H1 (cell line): ENCODE measurements at regions not wholly inside any gene's neighbourhood (a gene's known extent, or its start where the extent isn't known, plus 50 kb on each side); places are given as distances from the start of the nearest gene placed in this dataset.

Experiments used
- CTCF ChIA-PET: fragments of 300-600 bp; sonication (Branson Sonifier 250); formaldehyde crosslinking; loops from one replicate; lab custom pipeline; 2021; ENCODE audit not compliant: partially characterized antibody; lab: Charles Lee
- POLR2A ChIA-PET: fragments of 300-600 bp; sonication (Branson Sonifier 250); formaldehyde crosslinking; loops from one replicate; lab custom pipeline; 2021; ENCODE audit warnings: inconsistent platforms; ENCODE audit not compliant: partially characterized antibody; lab: Charles Lee
- DNase-seq, 2 experiments: peaks; one replicate each; pipeline versions ENCODE4 v3.0.0 to v3.0.0-alpha.2; 2010 to 2022; ENCODE audit warnings: low spot score in 2 of 2, low read depth in 1 of 2, mixed read lengths in 1 of 2
- FAIRE-seq: peaks from 2 replicates; lab custom pipeline; 2011; peaks lifted over from hg19 to GRCh38; lab: Jason Lieb, UNC
- H2AFZ ChIP-seq: 2 replicates; pipeline ENCODE4 v1.8.1; 2012; ENCODE audit warnings: low read length, inconsistent platforms
- H2AK5ac ChIP-seq: 2 replicates; pipeline ENCODE4 v1.6.1; 2013; ENCODE audit warnings: low read depth, low read length
- H2BK120ac ChIP-seq: replicated peaks from 2 replicates; pipeline ENCODE3; 2013; ENCODE audit warnings: low read depth, low read length, inconsistent platforms
- H2BK12ac ChIP-seq: 2 replicates; pipeline ENCODE4 v1.6.1; 2013; ENCODE audit warnings: low read depth, low read length
- H2BK15ac ChIP-seq: 2 replicates; pipeline ENCODE4 v1.6.1; 2013; ENCODE audit warnings: low read length
- H2BK20ac ChIP-seq: 2 replicates; pipeline ENCODE4 v1.6.1; 2013; ENCODE audit warnings: low read length
- H2BK5ac ChIP-seq: 2 replicates; pipeline ENCODE4 v1.6.1; 2013; ENCODE audit warnings: low read depth, low read length
- H3K14ac ChIP-seq: 2 replicates; pipeline ENCODE4 v1.6.1; 2013; ENCODE audit warnings: inconsistent platforms; ENCODE audit not compliant: insufficient read length
- H3K18ac ChIP-seq: 2 replicates; pipeline ENCODE4 v1.6.1; 2013; ENCODE audit warnings: low read length; ENCODE audit errors: extremely low read depth
- H3K23ac ChIP-seq: 2 replicates; pipeline ENCODE4 v1.6.1; 2013; ENCODE audit warnings: inconsistent platforms; ENCODE audit not compliant: insufficient read length
- H3K23me2 ChIP-seq: 2 replicates; pipeline ENCODE4 v1.6.1; 2013; ENCODE audit warnings: low read depth, low read length
- H3K27ac ChIP-seq: 2 replicates; pipeline ENCODE4 v1.6.1; 2011; ENCODE audit warnings: low read depth, low read length, inconsistent platforms
- H3K27me3 ChIP-seq, 4 experiments: replicated peaks in 1 of 4; 1 replicate in 1 of 4; 2 replicates in 3 of 4; pipeline versions ENCODE4 v1.6.1 to v1.8.1; 2011 to 2013; ENCODE audit warnings: low read length in 3 of 4, mild to moderate bottlenecking in 3 of 4, inconsistent platforms in 2 of 4, mixed read lengths in 2 of 4, moderate library complexity in 1 of 4; ENCODE audit not compliant: control insufficient read depth in 3 of 4, insufficient read depth in 3 of 4; ENCODE audit errors: extremely low read depth in 1 of 4
- H3K36me3 ChIP-seq, 4 experiments: 2 replicates each; pipeline versions ENCODE4 v1.6.1 to v1.8.1; 2011 to 2013; ENCODE audit warnings: mild to moderate bottlenecking in 4 of 4, low read length in 3 of 4, moderate library complexity in 2 of 4, control low read depth in 1 of 4, inconsistent platforms in 1 of 4; ENCODE audit not compliant: insufficient read depth in 4 of 4, control insufficient read depth in 2 of 4
- H3K4ac ChIP-seq: replicated peaks from 2 replicates; pipeline ENCODE3; 2013; ENCODE audit warnings: low read length, low read depth, mixed read lengths, inconsistent platforms; ENCODE audit not compliant: insufficient read length
- H3K4me1 ChIP-seq, 4 experiments: replicated peaks in 1 of 4; 1 replicate in 1 of 4; 2 replicates in 3 of 4; pipeline versions ENCODE4 v1.6.1 to v1.8.1; 2011 to 2013; ENCODE audit warnings: low read length in 3 of 4, inconsistent platforms in 2 of 4, mixed read lengths in 1 of 4; ENCODE audit not compliant: insufficient read depth in 4 of 4, control insufficient read depth in 3 of 4
- H3K4me2 ChIP-seq, 2 experiments: 2 replicates each; pipeline versions ENCODE4 v1.6.1 to v1.8.1; 2011 to 2013; ENCODE audit warnings: low read depth in 2 of 2, low read length in 2 of 2, control low read depth in 1 of 2, inconsistent platforms in 1 of 2, mild to moderate bottlenecking in 1 of 2; ENCODE audit not compliant: insufficient read depth in 1 of 2
- H3K4me3 ChIP-seq, 4 experiments: fragments of 200-600, 300-600 bp in 1 of 4; sonication (generic), shearing (Covaris generic), sonication (Bioruptor Twin) in 1 of 4; 2 replicates each; pipeline versions ENCODE4 v1.5.1 to v1.8.1; 2011 to 2016; ENCODE audit warnings: low read length in 4 of 4, low read depth in 3 of 4, control low read depth in 2 of 4, inconsistent platforms in 2 of 4, mild to moderate bottlenecking in 2 of 4, mixed read lengths in 1 of 4, moderate library complexity in 1 of 4; ENCODE audit not compliant: insufficient read depth in 2 of 4; ENCODE audit errors: extremely low read depth in 1 of 4
- H3K56ac ChIP-seq: replicated peaks from 2 replicates; pipeline ENCODE3; 2013; ENCODE audit warnings: low read depth, mild to moderate bottlenecking, mixed read lengths, low read length, inconsistent platforms; ENCODE audit not compliant: insufficient read length
- H3K79me1 ChIP-seq: 2 replicates; pipeline ENCODE4 v1.6.1; 2013; ENCODE audit warnings: low read depth, low read length, control low read depth
- H3K79me2 ChIP-seq, 2 experiments: 2 replicates each; pipeline versions ENCODE4 v1.6.1 to v1.8.1; 2012 to 2013; ENCODE audit warnings: low read length in 2 of 2, mild to moderate bottlenecking in 2 of 2, inconsistent platforms in 1 of 2; ENCODE audit not compliant: insufficient read depth in 2 of 2, control insufficient read depth in 1 of 2
- H3K9ac ChIP-seq, 4 experiments: replicated peaks in 1 of 4; 1 replicate in 1 of 4; 2 replicates in 3 of 4; pipeline versions ENCODE4 v1.6.1 to v1.8.1; 2011 to 2013; ENCODE audit warnings: low read depth in 3 of 4, low read length in 3 of 4, control low read depth in 2 of 4, mild to moderate bottlenecking in 2 of 4, moderate library complexity in 2 of 4, inconsistent platforms in 1 of 4; ENCODE audit errors: extremely low read depth in 1 of 4
- H3K9me3 ChIP-seq, 2 experiments: 2 replicates each; pipeline versions ENCODE4 v1.6.1 to v1.8.1; 2012 to 2013; ENCODE audit warnings: mild to moderate bottlenecking in 2 of 2, moderate library complexity in 2 of 2, control low read depth in 1 of 2, inconsistent platforms in 1 of 2, low read depth in 1 of 2, low read length in 1 of 2, mixed read lengths in 1 of 2; ENCODE audit not compliant: insufficient read depth in 2 of 2
- H4K20me1 ChIP-seq, 2 experiments: replicated peaks in 1 of 2; 2 replicates each; pipeline versions ENCODE3 to v1.8.1; 2011 to 2013; ENCODE audit warnings: inconsistent platforms in 2 of 2, low read length in 2 of 2, mild to moderate bottlenecking in 1 of 2; ENCODE audit not compliant: insufficient read depth in 2 of 2, control insufficient read depth in 1 of 2
- H4K5ac ChIP-seq: 2 replicates; pipeline ENCODE4 v1.6.1; 2013; ENCODE audit warnings: low read length, low read depth, mixed read lengths, inconsistent platforms; ENCODE audit not compliant: insufficient read length
- H4K8ac ChIP-seq: 2 replicates; pipeline ENCODE4 v1.8.0; 2013; ENCODE audit warnings: mild to moderate bottlenecking, moderate library complexity, low read length, inconsistent platforms; ENCODE audit not compliant: insufficient read depth; ENCODE audit errors: extremely low read depth
- H4K91ac ChIP-seq: replicated peaks from 2 replicates; pipeline ENCODE3; 2013; ENCODE audit warnings: low read length, mixed read lengths, inconsistent platforms; ENCODE audit not compliant: insufficient read length
- ATF3 ChIP-seq: IDR thresholded peaks from 2 replicates; pipeline ENCODE4 v1.6.1; 2011; ENCODE audit warnings: low read depth, mild to moderate bottlenecking, low read length; ENCODE audit not compliant: insufficient read depth
- CHD1 ChIP-seq: IDR thresholded peaks from 2 replicates; pipeline ENCODE4 v1.6.1; 2012; ENCODE audit warnings: low read depth, low read length, improper control_type of control experiment
- USF2 ChIP-seq: IDR thresholded peaks from 2 replicates; pipeline ENCODE4 v1.6.1; 2011; ENCODE audit warnings: low read length, improper control_type of control experiment
- WGBS, 2 experiments: shearing (Covaris generic) in 1 of 2; methylation state at CpG; one replicate each; pipeline versions ENCODE4 v1.1.6 to v1.1.7; 2013 to 2015; ENCODE audit warnings: low lambda C conversion rate in 2 of 2, mixed read lengths in 2 of 2, inconsistent platforms in 1 of 2, low coverage in 1 of 2, missing lambda C conversion rate in 1 of 2; ENCODE audit not compliant: insufficient replicate concordance in 2 of 2, insufficient coverage in 1 of 2, insufficient read length in 1 of 2; ENCODE audit errors: extremely low coverage in 1 of 2, missing lambda C conversion rate in 1 of 2; 5-methylcytosine and 5-hydroxymethylcytosine counted together

GRCh38 chr18:25950321-25950720, 140.1 kb downstream of the SS18 start:
- no peak overlapping the region for H3K4ac ChIP-seq
- H3K9ac ChIP-seq = no peak overlapping the region
- no peak overlapping the region for H3K18ac ChIP-seq
- no peak overlapping the region for H4K91ac ChIP-seq
- H3K14ac ChIP-seq = no peak overlapping the region
- no peaks in the 10 kb centered on the region for H3K27me3 ChIP-seq
- DNase-seq = no peak
- no peak overlapping the region for H2BK20ac ChIP-seq
- no peak overlapping the region for H2BK12ac ChIP-seq
- no peak overlapping the region for H3K56ac ChIP-seq
- ChIA-PET POLR2A (no interaction called here), CTCF (no interaction called here)
- no peaks in the 10 kb centered on the region for H3K36me3 ChIP-seq
- 89% methylated on average over 1 of the region's 2 CpGs; no CpG with 5 or more reads in 1 of the 2 experiments for WGBS, 2 experiments
- H3K23me2 ChIP-seq = no peaks in the 10 kb centered on the region
- H3K4me1 ChIP-seq = no peaks in the 10 kb centered on the region
- H2BK120ac ChIP-seq = no peak overlapping the region
- no peak overlapping the region for H3K4me2 ChIP-seq
- H3K4me3 ChIP-seq = no peak overlapping the region
- H2AFZ ChIP-seq = no peak overlapping the region
- H2AK5ac ChIP-seq = no peak overlapping the region
- H4K5ac ChIP-seq = no peak overlapping the region
- 0 out of 4 replicates have a peak, but pooled peaks cover 0 to 4% of the 10 kb centered on the region in 2 experiments for H3K9me3 ChIP-seq
- H3K27ac ChIP-seq = no peak overlapping the region
- FAIRE-seq = no peak
- H3K23ac ChIP-seq = no peak overlapping the region
- no peaks in the 10 kb centered on the region for H3K79me1 ChIP-seq
- no peak overlapping the region for H2BK5ac ChIP-seq
- H2BK15ac ChIP-seq = no peak overlapping the region
- no peaks in the 10 kb centered on the region for H3K79me2 ChIP-seq
- no peaks in the 10 kb centered on the region for H4K20me1 ChIP-seq
- no peak overlapping the region for H4K8ac ChIP-seq
- TF ChIP-seq CHD1 = no peak
- no peak for TF ChIP-seq USF2
- TF ChIP-seq ATF3 = no peak
